PC-3 (cell line): ENCODE measurements at regions not wholly inside any gene's neighbourhood (a gene's known extent, or its start where the extent isn't known, plus 50 kb on each side); places are given as distances from the start of the nearest gene placed in this dataset.

Experiments
- ATAC-seq: fragments of 200-7000 bp; cut with Tn5 transposase; 2 replicates; pipeline ENCODE4 v1.9.1; 2020; ENCODE audit warnings: mild to moderate bottlenecking, moderate library complexity
- BruUV-seq: library from RNA; stranded (reverse); fragments of 400-500 nt; replicated peaks from 2 replicates; lab custom pipeline; 2021; lab: Mats Ljungman, UMichigan
- CTCF ChIA-PET: fragments of 300-600 bp; sonication (Branson Sonifier 250); formaldehyde crosslinking; loops from one replicate; lab custom pipeline; 2022; ENCODE audit warnings: antibody characterized with exemption; lab: Charles Lee
- POLR2A ChIA-PET: fragments of 300-600 bp; sonication (Branson Sonifier 250); formaldehyde crosslinking; loops from one replicate; lab custom pipeline; 2022; ENCODE audit warnings: antibody characterized with exemption; ENCODE audit not compliant: unreplicated experiment; lab: Charles Lee
- DNase-seq: peaks from one replicate; pipeline ENCODE4 v3.0.0-alpha.2; 2015
- H2AFZ ChIP-seq: fragments of 300-600 bp; sonication (generic); 2 replicates; pipeline ENCODE4 v1.6.0; 2016; ENCODE audit warnings: antibody characterized with exemption, low read length
- H3F3A ChIP-seq: fragments of 300-600 bp; sonication (generic); one replicate; pipeline ENCODE4 v1.6.0; 2017; ENCODE audit warnings: antibody characterized with exemption, low read length, control low read depth, mild to moderate bottlenecking; ENCODE audit not compliant: unreplicated experiment
- H3K27ac ChIP-seq: fragments of 300-600 bp; sonication (generic); 2 replicates; pipeline ENCODE4 v1.5.1; 2016; ENCODE audit warnings: mild to moderate bottlenecking, low read length
- H3K27me3 ChIP-seq: fragments of 300-600 bp; sonication (generic); 2 replicates; pipeline ENCODE4 v1.6.1; 2016; ENCODE audit warnings: low read length, mixed read lengths
- H3K36me3 ChIP-seq: fragments of 300-600 bp; sonication (generic); 2 replicates; pipeline ENCODE4 v1.6.1; 2016; ENCODE audit warnings: low read depth, mixed run types, low read length, mixed read lengths
- H3K4me1 ChIP-seq: fragments of 300-600 bp; sonication (generic); 2 replicates; pipeline ENCODE4 v1.5.1; 2016; ENCODE audit warnings: low read length; ENCODE audit not compliant: insufficient read depth
- H3K4me2 ChIP-seq: fragments of 300-600 bp; sonication (generic); 2 replicates; pipeline ENCODE4 v1.6.0; 2016; ENCODE audit warnings: low read length
- H3K4me3 ChIP-seq: fragments of 300-600 bp; sonication (generic); 2 replicates; pipeline ENCODE4 v1.5.1; 2016; ENCODE audit warnings: mild to moderate bottlenecking, low read length, mixed read lengths
- H3K79me2 ChIP-seq: fragments of 300-600 bp; sonication (generic); 2 replicates; pipeline ENCODE4 v1.6.1; 2017; ENCODE audit warnings: low read length, mixed read lengths
- H3K9ac ChIP-seq: fragments of 300-600 bp; sonication (generic); 2 replicates; pipeline ENCODE4 v1.6.0; 2016; ENCODE audit warnings: mild to moderate bottlenecking, low read length
- H3K9me2 ChIP-seq: fragments of 300-600 bp; sonication (generic); replicated peaks from 2 replicates; pipeline ENCODE4 v1.6.1; 2016; ENCODE audit warnings: mixed run types, low read length, mixed read lengths
- H3K9me3 ChIP-seq: fragments of 300-600 bp; sonication (generic); 2 replicates; pipeline ENCODE4 v1.6.1; 2016; ENCODE audit warnings: low read length, mixed read lengths
- H4K20me1 ChIP-seq: fragments of 300-600 bp; sonication (generic); 2 replicates; pipeline ENCODE4 v1.6.1; 2016; ENCODE audit warnings: low read length, mixed read lengths
- EZH2 ChIP-seq: fragments of 300-600 bp; sonication (generic); IDR thresholded peaks from one replicate; pipeline ENCODE4 v1.6.1; 2017; ENCODE audit warnings: antibody characterized with exemption, mild to moderate bottlenecking, low read length; ENCODE audit not compliant: unreplicated experiment
- EZH2phosphoT487 ChIP-seq: fragments of 300-600 bp; sonication (generic); IDR thresholded peaks from 2 replicates; pipeline ENCODE4 v1.6.1; 2018; ENCODE audit warnings: mild to moderate bottlenecking, antibody characterized with exemption, low read length, borderline replicate concordance
- intact Hi-C: fragments of 100-400 bp; cut with micrococcal nuclease; formaldehyde crosslinking; loops from 2 replicates; pipeline ENCODE4 v1.9.0; 2023
- TF ChIP-seq, protein P1 (sequence below): fragments of 300-600 bp; sonication (generic); conservative IDR thresholded peaks from 2 replicates; pipeline ENCODE4 v1.5.1; 2017; ENCODE audit warnings: antibody characterized with exemption, low read depth, mild to moderate bottlenecking, low read length

- BruUV-seq: no TSS peak
- Histone ChIP-seq H4K20me1 (no peaks in the 10 kb centered on the region), H3K4me3 (no peak overlapping the region), H3K36me3 (no peaks in the 10 kb centered on the region), H3F3A (no peaks in the 10 kb centered on the region), H3K9me3 (no peaks in the 10 kb centered on the region), H3K9ac (no peak overlapping the region), H3K27me3 (no peaks in the 10 kb centered on the region), H3K4me1 (no peaks in the 10 kb centered on the region), H3K27ac (no peak overlapping the region), H3K79me2 (no peaks in the 10 kb centered on the region), H3K9me2 (no peaks in the 10 kb centered on the region), H3K4me2 (no peak overlapping the region), H2AFZ (no peak overlapping the region)
- intact Hi-C loops: no loop called here
- DNase-seq (peak; percentile 42), ATAC-seq (peak; percentile 38)
- CTCF ChIA-PET: no interaction called here
- no peak for TF ChIP-seq EZH2phosphoT487
- TF ChIP-seq EZH2: no peak
- TF ChIP-seq, protein P1, sequence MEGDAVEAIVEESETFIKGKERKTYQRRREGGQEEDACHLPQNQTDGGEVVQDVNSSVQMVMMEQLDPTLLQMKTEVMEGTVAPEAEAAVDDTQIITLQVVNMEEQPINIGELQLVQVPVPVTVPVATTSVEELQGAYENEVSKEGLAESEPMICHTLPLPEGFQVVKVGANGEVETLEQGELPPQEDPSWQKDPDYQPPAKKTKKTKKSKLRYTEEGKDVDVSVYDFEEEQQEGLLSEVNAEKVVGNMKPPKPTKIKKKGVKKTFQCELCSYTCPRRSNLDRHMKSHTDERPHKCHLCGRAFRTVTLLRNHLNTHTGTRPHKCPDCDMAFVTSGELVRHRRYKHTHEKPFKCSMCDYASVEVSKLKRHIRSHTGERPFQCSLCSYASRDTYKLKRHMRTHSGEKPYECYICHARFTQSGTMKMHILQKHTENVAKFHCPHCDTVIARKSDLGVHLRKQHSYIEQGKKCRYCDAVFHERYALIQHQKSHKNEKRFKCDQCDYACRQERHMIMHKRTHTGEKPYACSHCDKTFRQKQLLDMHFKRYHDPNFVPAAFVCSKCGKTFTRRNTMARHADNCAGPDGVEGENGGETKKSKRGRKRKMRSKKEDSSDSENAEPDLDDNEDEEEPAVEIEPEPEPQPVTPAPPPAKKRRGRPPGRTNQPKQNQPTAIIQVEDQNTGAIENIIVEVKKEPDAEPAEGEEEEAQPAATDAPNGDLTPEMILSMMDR: no peak
- POLR2A ChIA-PET: no interaction called here
Measured at GRCh38 chr14:62443796-62444195, 601.5 kb downstream of the KCNH5 start.

DNA sequence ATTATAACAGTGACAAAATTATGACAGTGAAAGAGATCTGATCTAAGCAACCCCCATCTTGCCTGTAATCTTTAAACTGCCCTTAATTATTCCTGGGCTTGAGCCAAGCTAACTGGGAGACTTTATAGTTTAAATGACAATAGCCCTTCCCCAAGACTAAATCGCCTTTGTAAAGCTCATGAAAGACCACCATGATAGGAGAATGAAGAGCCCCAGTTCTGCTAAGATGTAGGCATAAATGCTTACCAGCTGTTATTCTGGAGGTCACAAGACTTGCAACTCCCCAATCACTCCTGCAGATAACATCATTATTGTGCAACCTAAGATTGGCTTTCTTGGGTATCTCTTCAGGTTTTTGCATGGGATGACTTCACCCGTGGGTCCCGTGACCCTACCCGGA is 599.7 kb downstream of the KCNH5 start:
- H3K79me2 ChIP-seq: no peaks in the 10 kb centered on the region
- H3K4me1 ChIP-seq: no peaks in the 10 kb centered on the region
- no peaks in the 10 kb centered on the region for H3K36me3 ChIP-seq
- H3K27ac ChIP-seq: no peak overlapping the region
- H4K20me1 ChIP-seq: no peaks in the 10 kb centered on the region
- H3K27me3 ChIP-seq: peaks cover 8% of the 10 kb centered on the region; the same call in 1 of the 2 replicates
- H2AFZ ChIP-seq: no peak overlapping the region
- no peak overlapping the region for H3K9ac ChIP-seq
- no peaks in the 10 kb centered on the region for H3K9me3 ChIP-seq
- H3K9me2 ChIP-seq: no peaks in the 10 kb centered on the region
- ATAC-seq (no peak), DNase-seq (no peak)
- H3F3A ChIP-seq: no peaks in the 10 kb centered on the region
- H3K4me2 ChIP-seq: no peak overlapping the region
- no TSS peak for BruUV-seq
- ChIA-PET CTCF (no interaction called here), POLR2A (no interaction called here)
- H3K4me3 ChIP-seq: no peak overlapping the region
- intact Hi-C loops: no loop called here
- TF ChIP-seq, protein P1: no peak
- TF ChIP-seq EZH2 (no peak), EZH2phosphoT487 (no peak)

- no peaks in the 10 kb centered on the region for H3F3A ChIP-seq
- intact Hi-C loops: loop anchor here (10.0 kb wide), 1 partner anchor 556 kb away; no protein-coding TSS in a partner anchor
- H3K9me2 ChIP-seq: no peaks in the 10 kb centered on the region
- H3K9me3 ChIP-seq: no peaks in the 10 kb centered on the region
- H4K20me1 ChIP-seq: no peaks in the 10 kb centered on the region
- ATAC-seq: no peak
- ChIA-PET CTCF (no interaction called here), POLR2A (no interaction called here)
- H3K4me2 ChIP-seq: no peak overlapping the region
- no peak overlapping the region for H2AFZ ChIP-seq
- no peak for DNase-seq
- H3K27me3 ChIP-seq: peaks cover 29% of the 10 kb centered on the region
- no peak overlapping the region for H3K4me3 ChIP-seq
- no peak overlapping the region for H3K27ac ChIP-seq
- no peaks in the 10 kb centered on the region for H3K36me3 ChIP-seq
- no peaks in the 10 kb centered on the region for H3K79me2 ChIP-seq
- H3K9ac ChIP-seq: no peak overlapping the region
- H3K4me1 ChIP-seq: no peaks in the 10 kb centered on the region
- BruUV-seq: no TSS peak
- TF ChIP-seq EZH2 (no peak), EZH2phosphoT487 (no peak)
- TF ChIP-seq, protein P1: no peak
Measured at GRCh38 chr14:62451221-62451620, 594.0 kb downstream of the KCNH5 start.
